Stimulated activated CD4-positive, alpha-beta T cell treated with anti-CD3 and anti-CD28 coated beads, Interleukin-1b, Interleukin-23, amount 100 ng/mL, for 4 hours (primary cell): ENCODE measurements at regions not wholly inside any gene's neighbourhood (a gene's known extent, or its start where the extent isn't known, plus 50 kb on each side); places are given as distances from the start of the nearest gene placed in this dataset.
A peak's percentile ranks its signal among the peaks of the same experiment; 100 is the strongest.

Experiments
- DNase-seq, 2 donors: peaks; one replicate each; pipeline ENCODE4 v3.0.0-alpha.2; 2020; ENCODE audit warnings: low read depth in 2 of 2

DNA sequence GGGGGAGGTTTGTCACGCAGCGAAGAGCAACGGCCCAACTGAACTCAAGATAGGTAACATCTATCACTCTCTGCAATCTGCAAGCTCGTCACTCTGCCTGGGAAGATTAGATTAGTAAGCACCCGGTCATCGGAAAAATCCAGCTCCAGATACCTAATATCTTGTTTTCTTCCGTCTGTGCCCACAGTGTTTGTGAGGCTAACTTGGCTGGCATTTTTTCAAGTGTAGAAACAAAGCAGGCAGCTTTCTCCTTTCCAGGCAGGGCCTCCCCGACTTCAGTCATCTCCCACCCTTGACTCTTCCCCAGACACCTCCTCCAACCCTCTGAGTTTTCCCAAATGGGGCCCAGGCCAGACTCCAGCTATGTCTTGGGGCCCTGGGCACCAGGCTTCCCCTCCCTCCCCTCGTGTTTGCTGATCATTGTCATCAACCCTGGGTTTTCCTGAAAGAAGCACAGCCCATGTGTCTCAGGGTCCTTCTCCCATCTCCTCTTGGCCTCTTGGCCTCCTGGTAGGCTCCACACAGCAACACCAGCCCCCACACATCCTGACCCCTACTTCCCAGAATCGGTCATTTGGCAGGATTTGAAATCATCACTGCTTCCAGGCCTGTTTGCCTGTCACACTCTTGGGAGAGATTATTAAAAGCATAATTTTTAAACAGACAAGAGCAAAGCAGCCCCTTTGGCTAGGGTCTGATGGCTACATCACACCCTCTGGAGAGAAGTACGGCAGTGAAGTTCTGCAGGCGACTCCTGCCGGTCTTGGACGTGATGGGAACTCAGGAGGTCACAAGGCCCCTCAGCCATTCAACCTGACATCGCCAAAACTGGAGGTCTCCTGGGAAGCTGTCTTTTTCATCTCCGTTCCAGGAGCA, 144.9 kb upstream of the ID2 start:
- no peak for DNase-seq

DNA sequence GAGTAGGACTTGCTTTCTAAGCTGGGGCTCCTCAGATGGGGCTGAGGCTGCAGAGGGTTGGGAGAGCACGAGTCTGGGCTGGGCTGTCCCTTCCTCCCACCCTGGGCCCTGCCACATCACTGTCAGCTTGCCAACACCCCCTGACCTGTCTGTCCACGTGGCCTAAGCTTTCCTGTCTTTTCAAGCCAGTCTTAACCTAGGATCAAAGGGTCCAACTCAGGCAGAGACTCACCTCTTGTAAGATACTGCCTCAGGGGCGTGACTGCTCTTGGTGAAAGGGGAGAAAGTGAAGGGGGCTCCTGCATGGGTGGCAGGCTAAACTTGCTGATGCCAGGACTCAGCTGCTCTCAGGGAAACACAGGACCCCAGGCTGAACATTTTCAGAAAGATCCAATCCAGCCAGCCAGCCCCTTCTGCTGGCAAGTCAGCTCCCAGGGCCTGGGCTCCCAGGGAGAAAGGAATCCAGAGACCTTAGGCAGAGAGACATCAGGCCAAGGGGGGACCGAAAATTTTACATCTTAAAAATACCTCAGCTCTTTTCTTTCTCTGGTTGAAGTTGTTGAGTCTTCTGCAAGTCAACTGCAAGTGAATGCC, 144.2 kb upstream of the ID2 start:
- no peak for DNase-seq

DNA sequence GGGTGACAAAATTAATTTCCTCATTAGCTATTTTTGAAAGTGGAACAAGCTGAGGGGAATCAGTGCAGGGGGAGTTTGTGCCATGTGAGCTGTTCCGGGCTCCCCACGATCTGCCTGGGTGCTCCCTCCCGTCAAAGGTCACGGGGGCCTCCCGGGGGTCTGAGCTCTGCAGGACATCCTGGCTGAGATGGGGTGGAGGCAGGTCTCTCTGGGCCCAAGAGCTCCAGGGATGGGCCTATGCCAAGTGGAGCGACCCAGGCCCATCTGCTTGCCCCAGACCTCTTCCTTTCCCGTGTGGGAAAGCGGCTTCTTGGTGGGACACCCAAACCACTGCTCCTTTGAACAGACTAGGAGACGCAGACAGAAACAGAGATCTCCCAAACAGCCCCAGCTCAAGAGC, 143.3 kb upstream of the ID2 start:
- no peak for DNase-seq

DNA sequence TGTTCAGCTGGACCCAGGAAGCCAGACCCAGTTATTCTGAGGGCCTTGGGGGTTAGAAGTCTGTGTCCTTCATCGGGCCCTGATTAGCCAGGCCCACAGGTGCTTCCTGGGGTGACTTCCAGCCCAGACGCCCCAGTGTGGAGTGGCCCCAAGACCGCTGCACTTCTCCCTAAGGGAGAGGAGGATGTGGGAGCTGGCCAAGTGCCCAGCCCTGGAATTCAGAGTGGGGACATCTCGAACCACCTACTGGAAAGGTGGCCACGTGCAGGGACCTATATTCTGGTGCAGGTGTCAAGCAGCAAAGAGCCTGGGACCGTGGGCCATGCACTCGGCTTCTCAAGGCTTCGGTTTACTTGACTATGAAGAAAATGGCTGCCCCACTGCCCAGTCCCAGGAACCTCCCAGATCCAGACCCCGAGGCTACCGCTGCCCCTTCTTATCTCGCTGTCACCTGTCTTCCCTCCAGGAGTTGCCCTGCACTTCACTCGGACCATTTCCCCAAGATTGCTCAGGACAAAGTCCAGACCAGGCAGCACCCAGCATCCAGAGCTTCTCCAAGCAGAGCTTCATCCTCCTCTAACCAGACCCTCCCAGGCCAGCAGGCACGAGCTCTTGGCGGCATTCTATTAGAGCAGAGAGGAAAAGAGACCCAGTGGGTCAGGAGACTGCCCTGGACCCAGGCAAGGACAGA, 142.8 kb upstream of the ID2 start:
- no peak for DNase-seq

DNA sequence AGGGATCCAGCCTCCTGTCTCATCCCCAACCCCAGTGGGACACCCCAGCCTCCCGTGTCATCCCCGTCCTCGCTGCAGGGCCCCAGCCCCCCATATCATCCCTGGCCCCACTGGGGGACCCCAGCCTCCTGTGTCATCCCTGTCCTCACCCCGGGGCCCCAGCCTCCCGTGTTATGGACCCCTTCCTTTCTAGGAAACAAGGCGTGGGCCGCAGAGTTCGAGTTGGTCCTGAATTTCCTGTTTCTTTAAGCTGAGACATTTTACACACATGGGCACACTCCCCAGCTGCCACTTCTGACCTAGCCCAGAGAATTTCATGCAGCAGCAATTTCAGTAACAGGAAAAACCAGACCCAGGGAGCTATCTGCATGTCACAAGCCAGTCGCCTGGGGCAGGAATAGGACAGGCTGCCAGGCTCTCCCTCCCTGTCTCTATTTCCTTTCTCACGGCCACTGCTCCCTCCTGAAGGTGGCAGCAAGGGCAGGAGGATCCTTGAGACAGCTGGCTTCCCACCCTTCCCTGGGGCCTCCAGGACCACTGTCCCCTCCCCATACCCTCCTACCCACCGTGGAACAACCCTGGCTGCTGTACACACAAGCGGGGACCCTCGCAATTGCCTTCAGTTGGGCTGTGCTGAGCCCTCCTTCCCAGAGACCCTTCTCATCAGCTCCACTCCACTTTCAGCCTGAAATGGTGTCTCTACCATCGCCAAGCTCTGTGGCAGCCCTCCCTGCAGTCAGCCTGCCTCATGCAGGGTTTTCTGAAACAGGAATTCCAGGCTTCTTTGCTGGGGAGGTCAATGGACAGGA, 141.9 kb upstream of the ID2 start:
- no peak for DNase-seq

DNA sequence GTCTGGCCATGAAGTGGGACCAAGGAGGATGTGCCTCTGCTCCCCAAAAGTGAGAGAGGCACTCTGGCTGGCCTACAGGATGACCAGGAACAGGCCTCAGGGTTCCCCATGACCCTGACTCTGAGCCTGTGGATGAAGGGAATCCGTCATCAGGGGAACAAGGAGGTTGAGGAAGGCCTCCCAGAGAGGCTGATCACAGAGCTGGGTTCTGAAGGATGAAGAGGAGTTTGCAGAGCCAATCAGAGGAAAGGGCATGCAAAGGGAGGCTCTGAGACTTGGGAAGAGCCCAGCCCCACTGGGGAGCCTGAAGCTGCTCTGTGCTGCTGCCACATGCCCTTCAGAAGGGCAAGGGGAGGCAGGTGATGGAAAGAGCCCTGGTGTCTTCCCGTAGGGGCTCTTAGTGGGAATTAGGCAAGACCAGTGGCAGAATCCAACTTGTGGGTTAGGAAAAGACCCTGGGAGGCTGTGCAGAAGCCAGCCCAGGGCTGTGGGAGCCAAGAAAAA, 141.3 kb upstream of the ID2 start:
- DNase-seq, result no peak

DNA sequence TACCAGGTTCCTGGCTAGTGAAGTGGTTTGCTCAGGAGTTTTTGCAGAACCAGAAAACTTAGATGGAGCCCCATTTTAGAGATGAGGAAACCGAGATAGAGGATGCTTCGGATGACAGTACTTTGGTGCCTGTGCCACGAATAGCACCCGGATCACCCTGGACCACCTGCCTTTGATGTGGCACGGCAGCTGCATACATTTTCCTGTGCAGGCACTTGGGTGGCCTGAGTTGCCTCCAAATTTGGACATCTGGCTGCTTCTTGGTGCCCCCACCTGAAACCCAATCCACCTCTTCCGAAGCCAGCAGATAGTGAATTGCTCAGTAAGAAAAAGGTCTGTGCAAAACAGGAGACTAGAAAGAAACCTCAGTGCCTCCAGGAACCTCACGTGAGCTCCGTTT, 140.6 kb upstream of the ID2 start:
- DNase-seq, result no peak

DNA sequence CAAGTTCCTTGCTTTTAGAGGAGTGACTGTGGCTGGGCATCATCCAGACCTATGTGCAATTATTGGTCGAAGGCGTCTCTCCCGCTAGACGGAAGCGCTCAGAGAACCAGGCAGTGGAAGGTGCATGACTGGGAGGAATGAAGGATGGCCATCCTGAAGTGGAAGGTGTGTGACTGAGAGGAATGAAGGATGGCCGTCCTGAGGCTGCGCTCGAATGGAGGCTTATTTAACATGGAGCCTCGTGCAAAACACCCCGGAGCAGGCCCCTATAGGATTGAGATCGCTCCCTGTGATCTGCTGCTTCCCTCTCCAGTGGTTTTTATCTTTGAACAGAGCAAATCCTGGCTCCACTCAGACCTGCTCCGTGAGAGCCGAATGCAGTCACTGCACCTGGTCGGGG, 140.2 kb upstream of the ID2 start:
- no peak for DNase-seq

DNA sequence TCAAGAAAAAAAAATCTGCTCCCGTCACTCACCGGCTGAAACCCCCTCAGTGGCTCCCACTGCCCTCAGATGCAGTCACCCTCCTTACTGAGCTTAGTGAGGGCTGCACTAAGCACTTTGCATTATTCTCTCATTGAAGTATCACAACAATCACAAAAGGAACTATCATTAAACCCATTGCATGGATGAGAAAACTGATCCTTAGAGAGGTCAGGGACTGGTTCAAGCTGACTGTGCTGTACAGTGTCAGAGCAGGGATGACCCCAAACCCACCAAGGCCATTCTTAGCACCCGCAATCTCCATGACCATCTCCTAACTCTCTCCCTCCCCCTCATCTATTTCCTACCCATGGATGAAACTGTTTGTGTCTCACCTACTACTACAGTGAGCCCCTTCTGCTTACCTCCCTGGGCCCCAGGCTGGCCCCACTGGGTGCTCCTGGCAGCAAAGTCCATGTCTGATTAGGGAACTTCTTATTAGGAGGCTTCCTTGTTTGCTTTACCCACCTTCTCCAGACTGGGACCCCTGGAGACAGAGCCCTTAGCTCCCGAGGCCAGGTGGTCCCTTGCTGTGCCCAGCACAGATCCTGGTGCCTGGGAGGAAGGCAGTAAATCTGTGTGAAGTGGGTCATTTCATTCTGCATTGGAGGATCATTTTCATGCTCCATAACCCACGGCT, 139.3 kb upstream of the ID2 start:
- no peak for DNase-seq

DNA sequence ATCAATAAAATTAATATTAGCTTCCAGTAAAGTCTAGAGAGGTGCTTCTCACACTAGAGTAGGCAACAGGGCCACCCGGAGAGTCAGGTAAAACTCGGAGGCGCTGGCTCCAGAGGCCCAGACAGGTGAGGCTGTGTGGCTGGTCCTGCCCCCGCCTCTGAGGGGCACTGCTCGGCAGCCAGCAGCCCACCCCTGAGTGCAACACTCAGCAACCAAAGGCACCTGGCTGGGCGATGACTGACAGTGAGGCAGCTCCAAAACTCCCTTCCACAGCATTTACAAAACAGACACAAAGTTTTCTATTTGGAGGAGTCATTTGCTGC, 138.8 kb upstream of the ID2 start:
- DNase-seq, result peak in 1 of 2 donors; percentile 53

DNA sequence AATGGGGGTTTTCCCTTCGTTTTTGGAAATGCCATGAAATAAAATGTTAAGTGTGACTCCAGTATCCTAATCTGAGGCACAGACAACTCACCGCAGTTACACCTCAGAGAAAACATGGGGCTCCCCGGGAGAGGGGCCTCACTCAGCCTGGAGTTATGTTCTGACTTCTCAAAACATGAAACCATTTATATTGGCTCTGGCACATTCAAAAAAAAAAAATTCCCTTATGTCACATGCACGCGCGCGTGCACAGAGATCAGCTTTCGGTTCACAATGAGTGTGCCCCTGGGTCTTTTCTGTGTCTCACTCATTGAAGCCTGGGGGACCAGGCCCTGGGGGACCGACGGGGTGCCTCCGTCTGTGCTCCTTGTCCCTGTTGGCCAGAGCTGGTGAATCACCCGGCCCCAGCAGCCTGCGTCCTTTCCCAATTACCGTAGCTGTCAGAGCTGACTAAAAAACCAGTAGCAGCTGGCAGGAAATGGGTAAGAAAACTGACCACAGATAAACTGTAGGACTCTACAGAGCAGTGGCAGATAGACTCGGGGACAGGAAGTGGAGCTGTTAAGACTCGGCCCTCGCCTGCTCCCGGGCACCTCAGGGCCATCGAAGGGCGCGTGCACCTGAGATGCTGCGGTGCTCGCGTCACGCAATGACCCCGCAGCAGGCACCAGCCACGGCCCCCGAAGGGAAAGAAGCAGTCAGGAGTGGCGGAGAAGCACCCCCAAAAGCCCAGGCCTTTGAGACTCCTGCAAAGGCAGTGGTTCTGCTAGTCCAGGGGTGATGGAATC, 138.3 kb upstream of the ID2 start:
- DNase-seq, result peak in 1 of 2 donors; percentile 57

DNA sequence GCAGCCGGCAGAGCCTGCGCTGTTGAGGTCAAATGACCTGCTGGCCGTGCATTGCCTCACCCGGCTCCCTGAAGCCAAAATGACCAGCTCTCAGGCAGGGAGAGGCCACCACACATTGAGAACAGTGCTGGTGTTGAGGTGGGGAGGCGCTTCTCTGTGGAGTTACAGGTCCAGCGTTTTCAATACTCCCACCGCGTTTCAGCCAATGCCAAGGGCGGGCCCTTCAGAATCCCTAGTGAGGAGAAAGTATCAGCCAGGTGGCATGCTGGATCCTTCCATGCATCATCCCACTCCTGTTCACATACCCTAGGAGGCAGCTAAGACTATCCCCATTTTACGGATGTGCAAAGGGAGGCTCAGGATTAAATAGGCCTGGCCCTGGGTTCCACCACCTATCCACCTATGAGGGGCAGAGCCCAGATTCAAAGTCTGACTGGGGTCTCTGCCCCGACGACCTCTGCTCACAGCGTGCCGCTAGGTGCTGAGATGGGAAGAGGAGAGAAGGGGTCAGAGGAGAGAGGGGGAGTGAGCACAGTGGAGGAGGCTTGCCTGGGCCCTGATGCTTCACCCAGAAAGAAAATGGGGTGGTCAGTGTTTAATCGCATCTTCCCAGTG, 137.6 kb upstream of the ID2 start:
- DNase-seq, result no peak

DNA sequence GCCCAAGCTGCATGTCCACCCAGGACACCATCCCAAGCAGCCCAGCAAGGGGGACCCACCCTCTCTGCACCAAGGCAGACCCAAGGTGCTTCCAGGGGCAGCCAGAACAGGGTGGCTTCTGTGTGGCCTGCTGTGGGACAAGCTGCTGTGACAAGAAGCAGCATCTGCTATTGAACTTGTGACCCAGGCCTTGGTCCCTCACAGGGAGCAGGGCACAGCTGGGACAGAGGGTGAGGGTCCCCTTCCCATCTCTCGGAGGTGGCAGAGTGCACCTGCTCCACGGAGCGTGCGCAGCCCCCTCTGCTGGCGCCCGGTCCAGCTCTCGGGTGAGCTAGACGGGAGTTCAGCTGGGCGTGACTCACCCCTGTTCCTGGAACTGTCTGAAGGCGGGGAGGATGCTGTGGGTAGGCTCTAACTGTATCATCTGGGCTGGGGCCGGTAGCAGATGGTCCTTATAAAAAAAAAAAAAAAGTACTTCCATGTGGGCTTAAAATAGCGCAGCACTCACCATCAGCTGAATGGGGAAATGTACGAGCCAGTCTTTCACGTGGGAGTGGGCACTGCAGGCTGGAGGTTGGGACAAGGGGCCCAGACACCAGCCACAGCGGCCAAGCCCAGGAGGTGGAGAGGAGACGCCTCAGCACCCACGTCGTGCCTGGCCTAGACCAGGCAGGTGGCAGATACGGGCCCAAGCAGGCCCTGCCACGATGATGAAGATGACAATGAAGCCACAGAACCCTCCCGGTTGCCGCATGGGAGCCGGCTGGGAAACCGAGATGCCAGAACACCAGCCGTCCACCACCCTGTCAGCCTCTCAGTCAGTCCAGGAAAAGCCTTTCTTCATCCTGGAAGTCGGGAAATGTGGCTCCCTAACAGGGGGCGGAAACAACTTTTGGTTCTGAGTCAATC, 136.8 kb upstream of the ID2 start:
- peak; percentile 78 to 83 for DNase-seq

DNA sequence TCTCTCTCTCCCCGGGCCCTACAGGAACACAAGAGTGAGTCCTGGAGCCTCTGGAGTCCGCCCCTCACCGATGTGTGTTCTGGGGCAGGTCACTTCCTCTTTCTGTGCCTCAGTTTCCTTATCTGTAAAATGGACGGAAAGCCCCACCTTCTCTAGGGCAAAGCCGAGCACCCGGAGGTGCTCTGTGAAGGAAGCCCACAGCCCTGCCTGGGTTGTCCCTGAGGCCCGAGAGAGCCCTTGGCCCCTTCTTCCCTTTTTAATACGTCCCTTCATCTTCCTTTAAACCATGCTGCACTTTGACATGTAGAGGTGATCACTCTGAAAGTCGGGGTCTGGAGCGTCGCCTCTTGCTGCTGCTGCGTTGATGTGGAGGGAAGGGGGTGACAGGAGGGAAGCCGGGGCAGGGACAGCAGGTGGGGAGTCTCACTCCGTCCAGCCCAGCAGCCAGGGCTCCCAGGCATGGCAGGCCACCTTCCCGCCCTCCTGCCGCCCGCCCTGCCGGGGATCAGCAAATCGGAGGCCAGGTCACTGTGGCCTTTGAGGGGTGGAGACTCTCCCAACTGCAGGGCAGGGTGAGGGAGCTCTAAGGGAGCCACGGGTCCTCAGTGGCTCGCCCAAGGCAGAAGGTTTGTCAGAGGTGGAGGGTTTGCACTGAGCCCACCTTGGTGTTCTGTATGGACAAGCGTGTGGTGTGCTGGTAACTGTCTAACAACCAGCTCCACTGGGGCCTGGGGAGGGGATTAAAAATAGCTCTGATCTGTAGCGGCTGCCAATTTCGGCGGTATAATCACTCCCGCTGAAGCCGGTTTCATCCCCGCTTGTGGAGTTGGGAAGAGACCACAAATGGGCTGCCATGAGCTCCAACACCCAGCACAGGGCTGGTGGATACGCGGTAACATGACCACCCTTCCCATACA, 135.9 kb upstream of the ID2 start:
- no peak for DNase-seq

DNA sequence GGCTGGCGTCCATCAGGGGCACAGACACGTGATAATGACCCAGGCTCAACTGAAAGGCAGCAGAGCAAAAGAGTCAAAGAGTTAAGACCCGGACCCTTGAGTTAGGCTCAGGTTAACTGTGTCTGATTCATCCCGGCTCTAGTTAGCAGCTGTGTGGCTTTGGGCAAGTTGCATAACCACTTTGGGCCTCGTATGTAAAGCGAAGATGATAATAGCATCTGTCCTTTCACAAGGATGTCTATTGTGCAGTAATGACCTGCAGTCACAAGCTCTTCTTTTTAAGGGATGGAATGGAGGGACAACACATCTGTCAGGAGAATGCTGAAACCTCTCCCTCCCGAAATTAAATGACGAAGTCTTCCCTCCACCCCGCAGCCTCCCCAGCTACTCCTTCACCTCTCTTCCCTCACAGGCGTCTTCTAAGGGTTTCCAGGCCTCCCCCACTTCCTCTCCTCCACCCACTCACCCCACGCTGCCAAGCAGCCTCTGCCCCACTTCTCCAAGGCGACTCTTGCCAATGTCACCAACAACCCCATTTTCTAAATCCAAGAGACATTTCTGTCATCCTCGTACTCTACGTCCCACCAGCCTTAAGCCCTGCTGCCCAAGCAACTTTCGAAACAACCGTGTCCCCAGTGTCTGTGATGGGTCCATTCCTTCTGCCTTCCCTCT, 135.1 kb upstream of the ID2 start:
- no peak for DNase-seq

DNA sequence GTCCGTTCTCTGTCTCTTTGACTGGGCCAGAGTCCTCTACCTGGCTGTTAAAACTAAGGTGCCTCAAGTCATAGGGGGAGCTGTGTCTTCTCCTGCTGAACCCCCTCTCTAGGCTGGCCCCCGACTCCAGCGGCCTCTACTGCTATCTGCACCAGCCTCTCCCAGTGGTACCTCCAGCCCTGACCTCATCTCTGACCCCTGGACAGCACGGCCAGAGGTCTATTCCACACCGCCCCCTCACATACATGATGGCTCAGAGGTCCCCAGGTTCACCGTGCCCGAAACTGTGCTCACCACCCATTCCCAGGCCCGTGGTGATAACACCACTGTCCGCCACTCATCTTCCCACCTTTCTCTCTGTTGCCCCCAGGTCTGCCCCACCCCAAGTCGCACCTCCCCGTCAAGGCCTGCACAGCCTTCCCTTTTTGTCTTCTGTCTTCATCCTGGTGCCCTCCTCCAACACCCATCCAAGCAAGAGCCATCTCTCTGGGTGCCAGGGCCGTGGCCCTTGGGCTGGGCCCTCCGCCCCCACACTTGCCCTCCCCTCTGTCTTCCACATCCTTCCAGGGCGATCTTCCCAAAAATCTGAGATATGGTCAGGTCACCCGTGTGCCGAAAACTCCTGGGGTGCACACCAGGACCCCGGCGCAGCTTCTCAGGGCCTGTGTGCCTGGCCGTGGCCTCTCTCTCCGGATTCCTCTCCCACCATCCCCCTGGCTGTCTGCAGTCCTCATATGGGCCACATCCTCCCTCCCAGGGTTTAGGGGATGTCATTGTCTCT, 134.4 kb upstream of the ID2 start:
- no peak for DNase-seq
